ENCODE measurements at regions not wholly inside any gene's neighbourhood (a gene's known extent, or its start where the extent isn't known, plus 50 kb on each side); places are given as distances from the start of the nearest gene placed in this dataset.

GRCh38 chr3:194998417-194998816 lies 272.5 kb downstream of the XXYLT1 start:
- no peak for DNase-seq

GRCh38 chr3:194998948-194999347 lies 272.0 kb downstream of the XXYLT1 start:
- no peak for DNase-seq

- no peak for DNase-seq
These were observed 271.5 kb downstream of the XXYLT1 start for GRCh38 chr3:194999491-194999890.

- DNase-seq, result no peak
These were observed 269.7 kb downstream of the XXYLT1 start for GRCh38 chr3:195001261-195001660.

- peak; percentile 97 to 99 for DNase-seq
These were observed 268.7 kb downstream of the XXYLT1 start for GRCh38 chr3:195001961-195002861.

- DNase-seq, result peak; percentile 11 to 66
These were observed 267.7 kb downstream of the XXYLT1 start for GRCh38 chr3:195003006-195003892.

- no peak for DNase-seq
These were observed 267.1 kb downstream of the XXYLT1 start for GRCh38 chr3:195003893-195004289.

- no peak for DNase-seq
These were observed 266.3 kb downstream of the XXYLT1 start for GRCh38 chr3:195004512-195005250.

- DNase-seq, result no peak
These were observed 265.7 kb downstream of the XXYLT1 start for GRCh38 chr3:195005251-195005620.

- no peak for DNase-seq
These were observed 265.0 kb downstream of the XXYLT1 start for GRCh38 chr3:195005759-195006510.

GRCh38 chr3:195007151-195007550 lies 263.8 kb downstream of the XXYLT1 start:
- DNase-seq, result no peak

- peak; percentile 77 to 88 for DNase-seq
These were observed 263.2 kb downstream of the XXYLT1 start for GRCh38 chr3:195007766-195008165.

GRCh38 chr3:195008816-195009215 lies 262.1 kb downstream of the XXYLT1 start:
- no peak for DNase-seq

- DNase-seq, result no peak
These were observed 261.3 kb downstream of the XXYLT1 start for GRCh38 chr3:195009616-195010015.

- DNase-seq, result no peak
These were observed 260.3 kb downstream of the XXYLT1 start for GRCh38 chr3:195010551-195011100.

GRCh38 chr3:195011231-195011834 lies 259.6 kb downstream of the XXYLT1 start:
- DNase-seq, result no peak

GRCh38 chr3:195012100-195012499 lies 258.9 kb downstream of the XXYLT1 start:
- no peak for DNase-seq

GRCh38 chr3:195012571-195012970 lies 258.4 kb downstream of the XXYLT1 start:
- DNase-seq, result no peak

GRCh38 chr3:195013411-195014361 lies 257.3 kb downstream of the XXYLT1 start:
- no peak for DNase-seq

- no peak for DNase-seq
These were observed 255.9 kb downstream of the XXYLT1 start for GRCh38 chr3:195015021-195015420.
